Sigmoid colon (tissue), 6 donors: ENCODE measurements at regions not wholly inside any gene's neighbourhood (a gene's known extent, or its start where the extent isn't known, plus 50 kb on each side); places are given as distances from the start of the nearest gene placed in this dataset.

Experiments used
- DNase-seq: peaks from one replicate; pipeline ENCODE4 v3.0.0-alpha.2; 2019
- H3K27ac ChIP-seq, 4 donors: fragments of 200-600 bp; sonication (generic); one replicate each; pipeline ENCODE4 v1.5.1; 2016 to 2019; ENCODE audit warnings: mild to moderate bottlenecking in 1 of 4
- H3K27me3 ChIP-seq, 3 donors: fragments of 200-600 bp; sonication (generic); one replicate each; pipeline ENCODE4 v1.5.1; 2019; ENCODE audit warnings: mild to moderate bottlenecking in 1 of 3
- H3K36me3 ChIP-seq, 4 donors: fragments of 200-600 bp; sonication (generic); one replicate each; pipeline ENCODE4 v1.5.1; 2016 to 2019
- H3K4me1 ChIP-seq, 4 donors: fragments of 200-600 bp; sonication (generic); one replicate each; pipeline ENCODE4 v1.5.1; 2017 to 2019
- H3K4me3 ChIP-seq, 4 donors: fragments of 200-600 bp; sonication (generic); one replicate each; pipeline ENCODE4 v1.5.1; 2017 to 2019; ENCODE audit warnings: mild to moderate bottlenecking in 2 of 4, moderate library complexity in 1 of 4
- H3K9me3 ChIP-seq, 4 donors: fragments of 200-600 bp in 3 of 4; sonication (generic) in 3 of 4; one replicate each; pipeline versions ENCODE4 v1.5.1 to v1.6.1; 2013 to 2019
- EP300 ChIP-seq, 4 donors: sonication (generic); formaldehyde crosslinking; IDR thresholded peaks; one replicate each; pipeline ENCODE4 v1.6.1; 2017; ENCODE audit warnings: antibody characterized with exemption in 4 of 4
- POLR2A ChIP-seq, 2 donors: fragments of 450-650 bp; IDR thresholded peaks; one replicate each; pipeline ENCODE4 v1.6.1; 2016; ENCODE audit warnings: antibody characterized with exemption in 2 of 2, mild to moderate bottlenecking in 2 of 2, moderate library complexity in 2 of 2
- POLR2AphosphoS5 ChIP-seq, 4 donors: sonication (generic); formaldehyde crosslinking; IDR thresholded peaks; one replicate each; pipeline ENCODE4 v1.6.1; 2017; ENCODE audit warnings: antibody characterized with exemption in 4 of 4
- WGBS, 2 donors: extraction: QIAGEN DNeasy Blood & Tissue Kit; methylation state at CpG; one replicate each; pipeline ENCODE4 v1.1.7; 2013; 5-methylcytosine and 5-hydroxymethylcytosine counted together
- intact Hi-C: fragments of 100-400 bp; cut with DNase I; formaldehyde crosslinking; loops from one replicate; pipeline ENCODE4 v1.15.1; 2023
- TF ChIP-seq, protein P1 (sequence below), 4 experiments: fragments of 450-650 bp in 3 of 4; fragments of 200-600 bp in 1 of 4; IDR thresholded peaks; one replicate each; pipeline ENCODE4 v1.5.1; 2016 to 2019; ENCODE audit warnings: antibody characterized with exemption in 4 of 4, mild to moderate bottlenecking in 3 of 4, moderate library complexity in 2 of 4
- donor health status: healthy with polysubstance abuse.
- donor health status: healthy.

DNA sequence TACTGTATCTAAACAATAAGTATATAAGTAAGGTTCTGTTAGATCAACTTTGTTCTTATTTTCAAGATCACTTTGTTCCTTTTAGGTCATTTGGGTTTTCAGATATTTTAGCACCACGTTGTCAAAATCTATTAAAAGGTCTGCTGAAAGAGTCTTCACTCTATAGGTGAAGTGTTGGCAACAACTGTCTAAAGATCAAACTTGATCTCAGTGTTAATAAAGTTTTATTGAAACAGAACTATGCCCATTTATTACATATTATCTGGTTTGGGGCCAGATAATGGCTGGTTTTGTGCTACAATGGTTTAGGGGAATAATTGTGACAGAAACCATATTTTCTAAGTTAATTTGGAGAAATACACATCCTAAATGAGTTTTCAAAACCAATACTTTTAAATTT, 478.9 kb upstream of the GRM3 start:
- intact Hi-C loops = no loop called here
- TF ChIP-seq POLR2AphosphoS5 (IDR thresholded peaks at IDR 0.05) (no peak), EP300 (IDR thresholded peaks at IDR 0.05) (no peak), POLR2A (IDR thresholded peaks at IDR 0.05) (no peak)
- TF ChIP-seq, protein P1, sequence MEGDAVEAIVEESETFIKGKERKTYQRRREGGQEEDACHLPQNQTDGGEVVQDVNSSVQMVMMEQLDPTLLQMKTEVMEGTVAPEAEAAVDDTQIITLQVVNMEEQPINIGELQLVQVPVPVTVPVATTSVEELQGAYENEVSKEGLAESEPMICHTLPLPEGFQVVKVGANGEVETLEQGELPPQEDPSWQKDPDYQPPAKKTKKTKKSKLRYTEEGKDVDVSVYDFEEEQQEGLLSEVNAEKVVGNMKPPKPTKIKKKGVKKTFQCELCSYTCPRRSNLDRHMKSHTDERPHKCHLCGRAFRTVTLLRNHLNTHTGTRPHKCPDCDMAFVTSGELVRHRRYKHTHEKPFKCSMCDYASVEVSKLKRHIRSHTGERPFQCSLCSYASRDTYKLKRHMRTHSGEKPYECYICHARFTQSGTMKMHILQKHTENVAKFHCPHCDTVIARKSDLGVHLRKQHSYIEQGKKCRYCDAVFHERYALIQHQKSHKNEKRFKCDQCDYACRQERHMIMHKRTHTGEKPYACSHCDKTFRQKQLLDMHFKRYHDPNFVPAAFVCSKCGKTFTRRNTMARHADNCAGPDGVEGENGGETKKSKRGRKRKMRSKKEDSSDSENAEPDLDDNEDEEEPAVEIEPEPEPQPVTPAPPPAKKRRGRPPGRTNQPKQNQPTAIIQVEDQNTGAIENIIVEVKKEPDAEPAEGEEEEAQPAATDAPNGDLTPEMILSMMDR (IDR thresholded peaks at IDR 0.05) = no peak
- WGBS, 2 donors = 76 to 80% methylated on average over 1 of the region's 1 CpG
- no peaks in the 10 kb centered on the region for H3K4me1 ChIP-seq
- H3K27ac ChIP-seq = no peak overlapping the region
- H3K4me3 ChIP-seq = no peak overlapping the region
- no peaks in the 10 kb centered on the region for H3K27me3 ChIP-seq
- H3K36me3 ChIP-seq = no peaks in the 10 kb centered on the region
- no peak for DNase-seq
- no peaks in the 10 kb centered on the region for H3K9me3 ChIP-seq

DNA sequence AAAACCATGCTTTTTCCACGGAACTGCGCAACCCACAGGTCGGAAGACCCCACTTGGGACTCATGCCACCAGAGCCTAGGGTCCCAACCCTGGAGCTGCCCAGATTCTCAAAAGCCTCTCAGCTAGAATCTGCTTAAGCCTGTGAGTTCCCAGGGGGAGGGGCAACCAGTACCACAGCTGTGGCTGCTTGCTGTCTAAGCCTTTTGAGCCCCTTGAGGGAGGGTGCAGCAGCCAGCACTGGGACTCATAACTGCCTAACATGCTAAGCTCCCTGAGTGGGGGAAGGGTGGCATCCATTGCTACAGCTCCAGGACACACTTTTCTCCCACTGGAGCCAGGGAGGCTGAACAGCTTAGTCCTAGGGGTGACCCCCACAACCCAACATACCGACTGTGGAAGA, 485.6 kb upstream of the GRM3 start:
- H3K27me3 ChIP-seq = no peaks in the 10 kb centered on the region
- intact Hi-C loops = no loop called here
- 92 to 95% methylated on average over 4 of the region's 4 CpGs for whole genome bisulfite sequencing, 2 donors
- H3K36me3 ChIP-seq = no peaks in the 10 kb centered on the region
- no peak overlapping the region for H3K4me3 ChIP-seq
- H3K9me3 ChIP-seq = no peaks in the 10 kb centered on the region
- H3K27ac ChIP-seq = no peak overlapping the region
- no peak for TF ChIP-seq POLR2AphosphoS5 (IDR thresholded peaks at IDR 0.05)
- no peak for TF ChIP-seq POLR2A (IDR thresholded peaks at IDR 0.05)
- TF ChIP-seq EP300 (IDR thresholded peaks at IDR 0.05) = no peak
- TF ChIP-seq, protein P1 (IDR thresholded peaks at IDR 0.05) = no peak
- no peaks in the 10 kb centered on the region for H3K4me1 ChIP-seq
- no peak for DNase-seq

DNA sequence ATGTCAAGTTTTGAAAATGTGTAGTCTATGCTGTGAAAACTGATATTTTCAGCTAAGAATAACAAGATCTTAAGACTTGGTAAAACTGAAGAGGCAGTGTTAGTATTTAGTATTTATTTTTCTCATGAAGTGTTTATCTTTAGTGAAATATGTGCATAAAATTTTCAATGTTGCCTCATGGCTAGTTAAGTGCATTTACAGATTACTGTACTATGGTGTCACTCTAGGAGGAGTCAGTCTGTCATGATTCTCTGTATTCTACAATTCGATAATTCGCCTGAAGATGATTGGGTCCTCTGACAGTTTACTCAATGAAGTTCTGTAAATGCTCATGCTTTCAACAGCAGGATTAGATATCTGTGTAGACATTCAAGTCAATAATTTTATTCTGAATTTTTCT, 488.1 kb upstream of the GRM3 start:
- DNase-seq = no peak
- intact Hi-C loops = no loop called here
- H3K27ac ChIP-seq = no peak overlapping the region
- no peaks in the 10 kb centered on the region for H3K27me3 ChIP-seq
- no peaks in the 10 kb centered on the region for H3K36me3 ChIP-seq
- no peaks in the 10 kb centered on the region for H3K4me1 ChIP-seq
- WGBS, 2 donors = 93 to 96% methylated on average over 2 of the region's 2 CpGs
- H3K4me3 ChIP-seq = no peak overlapping the region
- TF ChIP-seq POLR2AphosphoS5 (IDR thresholded peaks at IDR 0.05) = no peak
- no peak for TF ChIP-seq EP300 (IDR thresholded peaks at IDR 0.05)
- TF ChIP-seq, protein P1 (IDR thresholded peaks at IDR 0.05) = no peak
- TF ChIP-seq POLR2A (IDR thresholded peaks at IDR 0.05) = no peak
- H3K9me3 ChIP-seq = no peaks in the 10 kb centered on the region

DNA sequence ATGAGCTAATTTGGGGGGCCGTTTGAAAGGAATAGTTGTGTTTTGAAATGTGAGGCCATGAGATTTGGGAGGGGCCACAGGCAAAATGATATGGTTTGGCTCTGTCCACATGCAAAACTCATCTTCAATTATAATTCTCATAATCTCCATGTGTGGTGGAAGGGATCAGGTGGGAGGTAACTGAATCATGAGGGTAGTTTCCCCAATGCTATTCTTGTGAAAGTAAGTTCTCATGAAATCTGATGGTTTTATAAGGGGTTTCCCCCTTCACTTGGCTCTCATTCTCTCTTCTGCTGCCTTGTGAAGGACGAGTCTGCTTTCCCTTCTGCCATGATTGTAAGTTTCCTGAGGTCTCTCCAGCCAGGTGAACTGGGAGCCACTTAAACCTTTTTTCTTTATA, 490.8 kb upstream of the GRM3 start:
- Histone ChIP-seq H3K27ac (no peak overlapping the region), H3K4me3 (no peak overlapping the region), H3K36me3 (no peaks in the 10 kb centered on the region), H3K9me3 (no peaks in the 10 kb centered on the region), H3K4me1 (no peaks in the 10 kb centered on the region), H3K27me3 (no peaks in the 10 kb centered on the region)
- 32 to 41% methylated on average over 2 of the region's 2 CpGs for WGBS, 2 donors
- DNase-seq = no peak
- intact Hi-C loops = no loop called here
- TF ChIP-seq EP300 (IDR thresholded peaks at IDR 0.05) (no peak), POLR2A (IDR thresholded peaks at IDR 0.05) (no peak), POLR2AphosphoS5 (IDR thresholded peaks at IDR 0.05) (no peak)
- TF ChIP-seq, protein P1 (IDR thresholded peaks at IDR 0.05) = no peak

DNA sequence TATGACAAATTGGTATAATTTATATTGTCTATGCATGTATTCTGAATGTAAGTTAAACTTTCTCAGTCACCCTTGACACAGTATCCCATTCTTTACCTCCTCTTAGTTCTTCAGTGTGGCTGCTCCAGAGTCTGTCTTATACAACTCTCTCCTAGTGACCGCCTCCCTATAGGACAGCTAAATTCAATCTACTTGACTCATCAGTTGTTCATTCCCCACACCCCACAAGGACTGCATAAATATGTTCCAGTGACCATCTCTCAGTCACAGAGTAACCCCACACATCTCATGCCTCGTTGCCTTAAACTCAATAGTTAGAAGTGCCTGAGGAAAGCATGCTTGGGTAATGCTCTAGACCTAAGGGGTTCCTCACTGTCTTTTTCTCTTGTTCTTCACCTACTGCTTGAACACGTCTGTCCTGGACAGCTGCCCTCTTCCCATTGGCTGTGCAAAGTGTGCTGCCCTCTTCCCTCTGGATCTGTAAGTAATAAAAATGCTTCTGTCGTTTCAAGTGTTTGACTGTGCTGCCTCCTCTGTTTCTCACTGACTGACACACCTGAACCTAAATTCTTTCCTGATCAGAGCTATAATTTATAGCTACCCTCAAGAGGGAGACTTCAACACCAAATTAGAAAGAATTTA, 494.6 kb upstream of the GRM3 start:
- H3K4me1 ChIP-seq = no peaks in the 10 kb centered on the region
- no peaks in the 10 kb centered on the region for H3K27me3 ChIP-seq
- H3K4me3 ChIP-seq = no peak overlapping the region
- no peaks in the 10 kb centered on the region for H3K36me3 ChIP-seq
- TF ChIP-seq EP300 (IDR thresholded peaks at IDR 0.05) (no peak), POLR2A (IDR thresholded peaks at IDR 0.05) (no peak), POLR2AphosphoS5 (IDR thresholded peaks at IDR 0.05) (no peak)
- TF ChIP-seq, protein P1 (IDR thresholded peaks at IDR 0.05) = no peak
- H3K9me3 ChIP-seq = no peaks in the 10 kb centered on the region
- no peak overlapping the region for H3K27ac ChIP-seq
- intact Hi-C loops = no loop called here
- DNase-seq = no peak
- 38 to 57% methylated on average over 4 of the region's 4 CpGs for WGBS, 2 donors
